OCI-LY7 (cell line): ENCODE measurements at regions not wholly inside any gene's neighbourhood (a gene's known extent, or its start where the extent isn't known, plus 50 kb on each side); places are given as distances from the start of the nearest gene placed in this dataset.

Experiments
- EZH2phosphoT487 ChIP-seq: fragments of 200-600 bp; sonication (generic); IDR thresholded peaks from 2 replicates; pipeline ENCODE4 v1.6.1; 2018; ENCODE audit warnings: low read depth, borderline replicate concordance, mild to moderate bottlenecking, mixed run types, antibody characterized with exemption, low read length, moderate library complexity, mixed read lengths
- TF ChIP-seq, protein P1 (sequence below): fragments of 200-600 bp; sonication (generic); conservative IDR thresholded peaks from 2 replicates; pipeline ENCODE4 v1.5.1; 2014; ENCODE audit warnings: mild to moderate bottlenecking, antibody characterized with exemption, low read length, moderate library complexity, mixed read lengths

DNA sequence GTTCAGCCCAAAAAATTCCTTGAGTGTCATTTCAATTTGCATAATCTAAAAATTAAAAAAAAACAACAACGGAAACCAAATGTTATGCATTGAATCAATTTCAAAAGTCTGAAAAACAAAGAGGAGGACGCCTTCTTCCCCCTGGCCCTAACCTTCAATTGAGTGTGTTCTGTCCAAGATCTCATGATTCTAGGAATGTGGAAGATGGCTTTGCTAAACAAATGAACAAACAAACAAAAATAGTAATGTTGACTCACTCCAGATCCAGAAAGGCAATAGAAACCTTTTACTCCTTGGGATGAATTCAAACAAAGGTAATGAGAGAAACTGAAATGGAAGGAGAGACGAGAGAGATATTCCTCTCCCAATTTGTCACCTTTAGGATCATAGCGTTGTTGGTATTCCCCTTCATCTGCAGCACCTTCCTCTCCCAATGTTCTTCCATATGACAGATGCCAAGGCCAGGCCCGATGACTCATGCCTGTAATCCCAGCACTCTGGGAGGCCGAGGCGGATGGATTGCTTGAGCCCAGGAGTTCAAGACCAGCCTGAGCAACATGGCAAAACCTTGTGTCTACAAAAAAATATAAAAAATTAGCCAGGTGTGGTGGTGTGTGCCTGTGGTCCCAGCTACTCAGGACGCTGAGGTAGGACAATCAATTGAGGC lies 109.2 kb upstream of the ADGRF1 start:
- TF ChIP-seq, protein P1, sequence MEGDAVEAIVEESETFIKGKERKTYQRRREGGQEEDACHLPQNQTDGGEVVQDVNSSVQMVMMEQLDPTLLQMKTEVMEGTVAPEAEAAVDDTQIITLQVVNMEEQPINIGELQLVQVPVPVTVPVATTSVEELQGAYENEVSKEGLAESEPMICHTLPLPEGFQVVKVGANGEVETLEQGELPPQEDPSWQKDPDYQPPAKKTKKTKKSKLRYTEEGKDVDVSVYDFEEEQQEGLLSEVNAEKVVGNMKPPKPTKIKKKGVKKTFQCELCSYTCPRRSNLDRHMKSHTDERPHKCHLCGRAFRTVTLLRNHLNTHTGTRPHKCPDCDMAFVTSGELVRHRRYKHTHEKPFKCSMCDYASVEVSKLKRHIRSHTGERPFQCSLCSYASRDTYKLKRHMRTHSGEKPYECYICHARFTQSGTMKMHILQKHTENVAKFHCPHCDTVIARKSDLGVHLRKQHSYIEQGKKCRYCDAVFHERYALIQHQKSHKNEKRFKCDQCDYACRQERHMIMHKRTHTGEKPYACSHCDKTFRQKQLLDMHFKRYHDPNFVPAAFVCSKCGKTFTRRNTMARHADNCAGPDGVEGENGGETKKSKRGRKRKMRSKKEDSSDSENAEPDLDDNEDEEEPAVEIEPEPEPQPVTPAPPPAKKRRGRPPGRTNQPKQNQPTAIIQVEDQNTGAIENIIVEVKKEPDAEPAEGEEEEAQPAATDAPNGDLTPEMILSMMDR, result no peak
- TF ChIP-seq EZH2phosphoT487, result no peak
